Stomach (tissue), 4 donors: ENCODE measurements at regions not wholly inside any gene's neighbourhood (a gene's known extent, or its start where the extent isn't known, plus 50 kb on each side); places are given as distances from the start of the nearest gene placed in this dataset.

Experiments
- CTCF ChIP-seq, 7 experiments: fragments of 450-650 bp in 4 of 7; fragments of 200-600 bp in 3 of 7; sonication (generic) in 3 of 7; IDR thresholded peaks; one replicate each; pipeline ENCODE4 v1.5.1; 2016 to 2019; ENCODE audit warnings: antibody characterized with exemption in 7 of 7, control low read depth in 2 of 7, mild to moderate bottlenecking in 1 of 7
- EP300 ChIP-seq: sonication (generic); formaldehyde crosslinking; IDR thresholded peaks from one replicate; pipeline ENCODE4 v1.6.1; 2017; ENCODE audit warnings: antibody characterized with exemption
- POLR2A ChIP-seq, 4 donors: fragments of 450-650 bp; IDR thresholded peaks; one replicate each; pipeline ENCODE4 v1.6.1; 2016; ENCODE audit warnings: antibody characterized with exemption in 4 of 4, control low read depth in 2 of 4, mild to moderate bottlenecking in 1 of 4, moderate library complexity in 1 of 4

DNA sequence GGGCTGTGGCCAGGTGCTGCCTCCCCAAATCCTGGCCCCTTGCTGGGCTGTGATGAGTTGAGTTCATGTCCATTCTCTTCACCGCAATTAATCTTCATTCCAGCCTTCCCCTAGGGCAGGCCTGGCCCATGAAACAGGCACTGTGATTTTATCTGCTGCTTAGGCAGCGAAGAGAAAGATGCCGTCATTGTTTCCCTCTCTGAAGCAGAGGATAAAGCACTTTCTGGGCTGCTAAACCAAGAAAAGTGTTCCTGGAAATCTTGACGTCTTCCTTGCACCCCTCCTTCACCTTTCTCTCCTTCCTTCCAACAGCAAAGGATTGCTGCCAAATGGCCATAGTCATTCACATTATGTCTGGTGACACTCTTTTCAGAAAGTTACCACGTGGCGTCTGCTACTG is 265.9 kb downstream of the ZEB1 start:
- TF ChIP-seq POLR2A (IDR thresholded peaks at IDR 0.05) (no peak), EP300 (no peak), CTCF (IDR thresholded peaks at IDR 0.05) (no peak)
